OCI-LY3 (cell line): ENCODE measurements at regions not wholly inside any gene's neighbourhood (a gene's known extent, or its start where the extent isn't known, plus 50 kb on each side); places are given as distances from the start of the nearest gene placed in this dataset.
"Not testable (repeated sequence)": the region's sequence is repeated elsewhere in the genome, so short reads cannot be mapped to it uniquely, and the experiment has no call there.

Experiments
- H2AFZ ChIP-seq: fragments of 200-600, 300-600 bp; shearing (Covaris generic); 2 replicates; pipeline ENCODE4 v1.6.0; 2014; ENCODE audit warnings: antibody characterized with exemption, low read depth, low read length
- H3K27ac ChIP-seq: fragments of 200-600, 300-600 bp; sonication (generic); 2 replicates; pipeline ENCODE4 v1.5.1; 2014; ENCODE audit warnings: mild to moderate bottlenecking, low read length, moderate library complexity, mixed read lengths
- H3K27me3 ChIP-seq: fragments of 200-600, 300-600 bp; sonication (generic); 2 replicates; pipeline ENCODE4 v1.6.1; 2014; ENCODE audit warnings: low read depth, low read length, mixed read lengths
- H3K36me3 ChIP-seq: fragments of 200-600, 300-600 bp; sonication (generic); replicated peaks from 2 replicates; pipeline ENCODE3; 2014; ENCODE audit warnings: low read depth, low read length, mixed read lengths
- H3K4me1 ChIP-seq: fragments of 300-600, 200-600 bp; sonication (generic); 2 replicates; pipeline ENCODE4 v1.6.1; 2014; ENCODE audit warnings: low read length, mixed read lengths
- H3K4me2 ChIP-seq: fragments of 200-600, 300-600 bp; sonication (generic); 2 replicates; pipeline ENCODE4 v1.6.1; 2014; ENCODE audit warnings: low read length, mixed read lengths
- H3K4me3 ChIP-seq: fragments of 300-600, 200-600 bp; sonication (generic); 2 replicates; pipeline ENCODE4 v1.5.1; 2014; ENCODE audit warnings: antibody characterized with exemption, mild to moderate bottlenecking, low read length, moderate library complexity
- H3K79me2 ChIP-seq: fragments of 300-600, 200-600 bp; shearing (Covaris generic); 2 replicates; pipeline ENCODE4 v1.6.1; 2014; ENCODE audit warnings: mild to moderate bottlenecking, low read length, mixed read lengths
- H3K9ac ChIP-seq: fragments of 300-600, 200-600 bp; shearing (Covaris generic); 2 replicates; pipeline ENCODE4 v1.6.0; 2014; ENCODE audit warnings: mild to moderate bottlenecking, low read length, moderate library complexity
- H3K9me3 ChIP-seq: fragments of 200-600, 300-600 bp; shearing (Covaris generic); 2 replicates; pipeline ENCODE4 v1.6.1; 2014; ENCODE audit warnings: low read length, mixed read lengths; ENCODE audit not compliant: insufficient read depth
- H4K20me1 ChIP-seq: fragments of 200-600, 300-600 bp; sonication (generic); 2 replicates; pipeline ENCODE4 v1.6.1; 2016; ENCODE audit warnings: low read length, mixed read lengths; ENCODE audit not compliant: insufficient read depth
- EZH2phosphoT487 ChIP-seq: fragments of 200-600 bp; shearing (Covaris generic); IDR thresholded peaks from 2 replicates; pipeline ENCODE4 v1.6.1; 2018; ENCODE audit warnings: antibody characterized with exemption, mixed run types, low read depth
- TF ChIP-seq, protein P1 (sequence below): fragments of 200-600, 300-600 bp; sonication (generic); IDR thresholded peaks from 2 replicates; pipeline ENCODE4 v1.5.1; 2014; ENCODE audit warnings: antibody characterized with exemption, low read length, low read depth

- no peaks in the 10 kb centered on the region for H4K20me1 ChIP-seq
- no peaks in the 10 kb centered on the region for H3K79me2 ChIP-seq
- H3K9ac ChIP-seq = no peak overlapping the region
- TF ChIP-seq, protein P1, sequence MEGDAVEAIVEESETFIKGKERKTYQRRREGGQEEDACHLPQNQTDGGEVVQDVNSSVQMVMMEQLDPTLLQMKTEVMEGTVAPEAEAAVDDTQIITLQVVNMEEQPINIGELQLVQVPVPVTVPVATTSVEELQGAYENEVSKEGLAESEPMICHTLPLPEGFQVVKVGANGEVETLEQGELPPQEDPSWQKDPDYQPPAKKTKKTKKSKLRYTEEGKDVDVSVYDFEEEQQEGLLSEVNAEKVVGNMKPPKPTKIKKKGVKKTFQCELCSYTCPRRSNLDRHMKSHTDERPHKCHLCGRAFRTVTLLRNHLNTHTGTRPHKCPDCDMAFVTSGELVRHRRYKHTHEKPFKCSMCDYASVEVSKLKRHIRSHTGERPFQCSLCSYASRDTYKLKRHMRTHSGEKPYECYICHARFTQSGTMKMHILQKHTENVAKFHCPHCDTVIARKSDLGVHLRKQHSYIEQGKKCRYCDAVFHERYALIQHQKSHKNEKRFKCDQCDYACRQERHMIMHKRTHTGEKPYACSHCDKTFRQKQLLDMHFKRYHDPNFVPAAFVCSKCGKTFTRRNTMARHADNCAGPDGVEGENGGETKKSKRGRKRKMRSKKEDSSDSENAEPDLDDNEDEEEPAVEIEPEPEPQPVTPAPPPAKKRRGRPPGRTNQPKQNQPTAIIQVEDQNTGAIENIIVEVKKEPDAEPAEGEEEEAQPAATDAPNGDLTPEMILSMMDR = no peak
- no peak for TF ChIP-seq EZH2phosphoT487
- H3K4me1 ChIP-seq = no peaks in the 10 kb centered on the region
- no peaks in the 10 kb centered on the region for H3K9me3 ChIP-seq
- no peak overlapping the region for H3K4me3 ChIP-seq
- no peaks in the 10 kb centered on the region for H3K27me3 ChIP-seq
- no peak overlapping the region for H2AFZ ChIP-seq
- H3K36me3 ChIP-seq = no peaks in the 10 kb centered on the region
- no peak overlapping the region for H3K27ac ChIP-seq
- H3K4me2 ChIP-seq = no peak overlapping the region
These were observed 1049.0 kb downstream of the OLFM4 start for GRCh38 chr13:54077569-54077968.

GRCh38 chr13:54078271-54078870 lies 1049.8 kb downstream of the OLFM4 start:
- Histone ChIP-seq H3K36me3 (no peaks in the 10 kb centered on the region), H3K9me3 (no peaks in the 10 kb centered on the region), H3K27ac (no peak overlapping the region), H3K27me3 (no peaks in the 10 kb centered on the region), H3K9ac (no peak overlapping the region), H3K79me2 (no peaks in the 10 kb centered on the region), H3K4me1 (no peaks in the 10 kb centered on the region), H4K20me1 (no peaks in the 10 kb centered on the region), H3K4me2 (no peak overlapping the region), H2AFZ (no peak overlapping the region), H3K4me3 (no peak overlapping the region)
- TF ChIP-seq, protein P1 = no peak
- no peak for TF ChIP-seq EZH2phosphoT487

GRCh38 chr13:54082309-54082708 lies 1053.7 kb downstream of the OLFM4 start:
- H3K27me3 ChIP-seq, H3K9me3 ChIP-seq, H2AFZ ChIP-seq, H3K36me3 ChIP-seq, H4K20me1 ChIP-seq, H3K4me3 ChIP-seq, H3K4me2 ChIP-seq, H3K79me2 ChIP-seq, H3K9ac ChIP-seq, H3K4me1 ChIP-seq, H3K27ac ChIP-seq: not testable (repeated sequence)

GRCh38 chr13:54091884-54092283 lies 1063.3 kb downstream of the OLFM4 start:
- no peak overlapping the region for H3K9ac ChIP-seq
- H3K79me2 ChIP-seq = no peaks in the 10 kb centered on the region
- no peak for TF ChIP-seq EZH2phosphoT487
- TF ChIP-seq, protein P1 = no peak
- H3K4me1 ChIP-seq = no peaks in the 10 kb centered on the region
- H3K27ac ChIP-seq = no peak overlapping the region
- H3K4me2 ChIP-seq = no peak overlapping the region
- H3K4me3 ChIP-seq = no peak overlapping the region
- no peak overlapping the region for H2AFZ ChIP-seq
- H4K20me1 ChIP-seq = no peaks in the 10 kb centered on the region
- no peaks in the 10 kb centered on the region for H3K36me3 ChIP-seq
- no peaks in the 10 kb centered on the region for H3K9me3 ChIP-seq
- no peaks in the 10 kb centered on the region for H3K27me3 ChIP-seq
